MM.1S (cell line): ENCODE measurements at regions not wholly inside any gene's neighbourhood (a gene's known extent, or its start where the extent isn't known, plus 50 kb on each side); places are given as distances from the start of the nearest gene placed in this dataset.

ENCODE experiments used
- DNase-seq: peaks from one replicate; pipeline ENCODE4 v3.0.0-alpha.2; 2015
- H2AFZ ChIP-seq: fragments of 300-600 bp; sonication (generic); 2 replicates; pipeline ENCODE4 v1.6.0; 2016; ENCODE audit warnings: antibody characterized with exemption, low read length
- H3F3A ChIP-seq: fragments of 300-600 bp; sonication (generic); 2 replicates; pipeline ENCODE4 v1.6.1; 2016; ENCODE audit warnings: mild to moderate bottlenecking, antibody characterized with exemption, low read length, moderate library complexity, mixed read lengths; ENCODE audit not compliant: insufficient read depth
- H3K27ac ChIP-seq: fragments of 300-600 bp; sonication (generic); 2 replicates; pipeline ENCODE4 v1.5.1; 2016; ENCODE audit warnings: mild to moderate bottlenecking, low read length
- H3K27me3 ChIP-seq: fragments of 300-600 bp; sonication (generic); replicated peaks from 2 replicates; pipeline ENCODE4 v1.6.0; 2016; ENCODE audit warnings: low read length; ENCODE audit not compliant: insufficient read depth
- H3K36me3 ChIP-seq: fragments of 300-600 bp; sonication (generic); replicated peaks from 2 replicates; pipeline ENCODE4 v1.6.1; 2016; ENCODE audit warnings: mild to moderate bottlenecking, low read length, mixed read lengths; ENCODE audit not compliant: insufficient read depth
- H3K4me1 ChIP-seq: fragments of 300-600 bp; sonication (generic); 2 replicates; pipeline ENCODE4 v1.6.1; 2016; ENCODE audit warnings: low read length, mixed read lengths
- H3K4me2 ChIP-seq: fragments of 300-600 bp; sonication (generic); 2 replicates; pipeline ENCODE4 v1.6.0; 2016; ENCODE audit warnings: low read depth, low read length
- H3K4me3 ChIP-seq: fragments of 300-600 bp; sonication (generic); 2 replicates; pipeline ENCODE4 v1.5.1; 2016; ENCODE audit warnings: low read length, mixed read lengths
- H3K79me2 ChIP-seq: fragments of 300-600 bp; sonication (generic); 2 replicates; pipeline ENCODE4 v1.6.1; 2016; ENCODE audit warnings: mixed run types, low read length, mixed read lengths
- H3K9ac ChIP-seq: fragments of 300-600 bp; sonication (generic); 2 replicates; pipeline ENCODE4 v1.6.1; 2016; ENCODE audit warnings: low read length, mixed read lengths
- H3K9me2 ChIP-seq: fragments of 300-600 bp; sonication (generic); replicated peaks from 2 replicates; pipeline ENCODE4 v1.6.1; 2016; ENCODE audit warnings: mild to moderate bottlenecking, low read length, mixed read lengths; ENCODE audit not compliant: insufficient read depth
- H3K9me3 ChIP-seq: fragments of 300-600 bp; sonication (generic); replicated peaks from 2 replicates; pipeline ENCODE4 v1.6.1; 2016; ENCODE audit warnings: mild to moderate bottlenecking, low read length, mixed read lengths; ENCODE audit not compliant: insufficient read depth
- H4K20me1 ChIP-seq: fragments of 300-600 bp; sonication (generic); 2 replicates; pipeline ENCODE4 v1.6.1; 2016; ENCODE audit warnings: mild to moderate bottlenecking, low read length, moderate library complexity, mixed read lengths; ENCODE audit not compliant: insufficient read depth
- CTCF ChIP-seq: fragments of 300-600 bp; sonication (generic); IDR thresholded peaks from 2 replicates; pipeline ENCODE4 v1.5.1; 2016; ENCODE audit warnings: antibody characterized with exemption, low read length, mixed read lengths
- EZH2 ChIP-seq: fragments of 300-600 bp; sonication (generic); optimal IDR thresholded peaks from 2 replicates; pipeline ENCODE3; 2017; ENCODE audit warnings: low read depth, mild to moderate bottlenecking, antibody characterized with exemption, low read length, mixed read lengths
- EZH2phosphoT487 ChIP-seq: fragments of 300-600 bp; sonication (generic); IDR thresholded peaks from 2 replicates; pipeline ENCODE4 v1.6.1; 2018; ENCODE audit warnings: antibody characterized with exemption, low read length

- H3K9me2 ChIP-seq, result no peaks in the 10 kb centered on the region
- no peak overlapping the region for H3K27ac ChIP-seq
- H3K4me2 ChIP-seq, result no peak overlapping the region
- no peak for DNase-seq
- no peaks in the 10 kb centered on the region for H4K20me1 ChIP-seq
- no peaks in the 10 kb centered on the region for H3K36me3 ChIP-seq
- H3K79me2 ChIP-seq, result no peaks in the 10 kb centered on the region
- 0 out of 2 replicates have a peak, but pooled peaks cover under 1% of the 10 kb centered on the region for H3K4me1 ChIP-seq
- no peak overlapping the region for H3K9ac ChIP-seq
- TF ChIP-seq EZH2phosphoT487, result no peak
- TF ChIP-seq EZH2, result no peak
- no peak for TF ChIP-seq CTCF
- no peaks in the 10 kb centered on the region for H3K9me3 ChIP-seq
- no peaks in the 10 kb centered on the region for H3F3A ChIP-seq
- no peaks in the 10 kb centered on the region for H3K27me3 ChIP-seq
- no peak overlapping the region for H3K4me3 ChIP-seq
- no peak overlapping the region for H2AFZ ChIP-seq
These were observed 398.3 kb downstream of the SEC16B start for GRCh38 chr1:177571485-177572076.

GRCh38 chr1:177571076-177571475 lies 398.8 kb downstream of the SEC16B start:
- Histone ChIP-seq H3K27me3 (0 out of 2 replicates have a peak, but pooled peaks cover 3% of the 10 kb centered on the region), H3K27ac (no peak overlapping the region), H3K9me3 (no peaks in the 10 kb centered on the region), H2AFZ (no peak overlapping the region), H3K4me3 (no peak overlapping the region), H3K9ac (no peak overlapping the region), H3K79me2 (no peaks in the 10 kb centered on the region), H3F3A (no peaks in the 10 kb centered on the region), H3K4me1 (0 out of 2 replicates have a peak, but pooled peaks cover 5% of the 10 kb centered on the region), H4K20me1 (no peaks in the 10 kb centered on the region), H3K4me2 (no peak overlapping the region), H3K9me2 (no peaks in the 10 kb centered on the region), H3K36me3 (no peaks in the 10 kb centered on the region)
- TF ChIP-seq CTCF (no peak), EZH2 (no peak), EZH2phosphoT487 (no peak)
- no peak for DNase-seq

GRCh38 chr1:177569476-177569875 lies 398.7 kb downstream of the BRINP2 start:
- no peak overlapping the region for H3K4me2 ChIP-seq

More at GRCh38 chr1:177569476-177569875, 398.7 kb downstream of the BRINP2 start:
- no peak for DNase-seq
- H3K79me2 ChIP-seq, result no peaks in the 10 kb centered on the region
- H3K36me3 ChIP-seq, result no peaks in the 10 kb centered on the region
- H3K27ac ChIP-seq, result no peak overlapping the region
- TF ChIP-seq CTCF (no peak), EZH2 (no peak), EZH2phosphoT487 (no peak)
- H4K20me1 ChIP-seq, result no peaks in the 10 kb centered on the region
- 0 out of 2 replicates have a peak, but pooled peaks cover 3% of the 10 kb centered on the region for H3K27me3 ChIP-seq
- H3K4me1 ChIP-seq, result 0 out of 2 replicates have a peak, but pooled peaks cover 5% of the 10 kb centered on the region
- H3K9me2 ChIP-seq, result no peaks in the 10 kb centered on the region
- no peak overlapping the region for H3K4me3 ChIP-seq
- no peaks in the 10 kb centered on the region for H3K9me3 ChIP-seq
- no peak overlapping the region for H2AFZ ChIP-seq
- no peak overlapping the region for H3K9ac ChIP-seq
- no peaks in the 10 kb centered on the region for H3F3A ChIP-seq
